ENCODE measurements at regions not wholly inside any gene's neighbourhood (a gene's known extent, or its start where the extent isn't known, plus 50 kb on each side); places are given as distances from the start of the nearest gene placed in this dataset.

- TF ChIP-seq KLF9 (tag by site-specific recombination; IDR thresholded peaks at IDR 0.05; ENCODE audit: low read depth) (no peak), ZNF624 (tag by site-specific recombination; IDR thresholded peaks at IDR 0.05) (no peak)
Measured at GRCh38 chr14:48936362-48936761, 649.8 kb downstream of the RPS29 start (continued).

GRCh38 chr14:48925184-48925583, 661.0 kb downstream of the RPS29 start:
- H3K36me3 ChIP-seq (ENCODE audit: control insufficient read depth in 2 of 2, insufficient read depth in 1 of 2, low read length in 2 of 2): no peaks in the 10 kb centered on the region
- no peak overlapping the region for H3K27ac ChIP-seq (ENCODE audit: extremely low read depth, low read depth, low read length)
- H3K9me3 ChIP-seq (ENCODE audit: control insufficient read depth, insufficient read depth, low read depth, low read length): no peaks in the 10 kb centered on the region
- CTCF ChIA-PET: no interaction called here
- H3K4me3 ChIP-seq (ENCODE audit: low read depth, low read length): no peak overlapping the region
- TF ChIP-seq ZNF366 (tag by site-specific recombination; conservative IDR thresholded peaks at IDR 0.05) (no peak), ZNF621 (tag by site-specific recombination; IDR thresholded peaks at IDR 0.05) (no peak), ZNF76 (tag by site-specific recombination; IDR thresholded peaks at IDR 0.05; ENCODE audit: borderline replicate concordance, low read depth) (no peak), BCL6B (tag by site-specific recombination; IDR thresholded peaks at IDR 0.05) (no peak), ZNF639 (tag by site-specific recombination; IDR thresholded peaks at IDR 0.05) (no peak), ZNF624 (tag by site-specific recombination; IDR thresholded peaks at IDR 0.05) (no peak), ZNF19 (tag by site-specific recombination; IDR thresholded peaks at IDR 0.05; ENCODE audit: low read depth) (no peak), ZNF585B (tag by site-specific recombination; IDR thresholded peaks at IDR 0.05) (no peak), ZNF658 (tag by site-specific recombination; IDR thresholded peaks at IDR 0.05) (no peak), ZNF132 (tag by site-specific recombination; IDR thresholded peaks at IDR 0.05; ENCODE audit: borderline replicate concordance) (no peak), SP7 (tag by site-specific recombination; IDR thresholded peaks at IDR 0.05) (no peak), OSR2 (tag by site-specific recombination; IDR thresholded peaks at IDR 0.05) (no peak)
- TF ChIP-seq, protein P1, sequence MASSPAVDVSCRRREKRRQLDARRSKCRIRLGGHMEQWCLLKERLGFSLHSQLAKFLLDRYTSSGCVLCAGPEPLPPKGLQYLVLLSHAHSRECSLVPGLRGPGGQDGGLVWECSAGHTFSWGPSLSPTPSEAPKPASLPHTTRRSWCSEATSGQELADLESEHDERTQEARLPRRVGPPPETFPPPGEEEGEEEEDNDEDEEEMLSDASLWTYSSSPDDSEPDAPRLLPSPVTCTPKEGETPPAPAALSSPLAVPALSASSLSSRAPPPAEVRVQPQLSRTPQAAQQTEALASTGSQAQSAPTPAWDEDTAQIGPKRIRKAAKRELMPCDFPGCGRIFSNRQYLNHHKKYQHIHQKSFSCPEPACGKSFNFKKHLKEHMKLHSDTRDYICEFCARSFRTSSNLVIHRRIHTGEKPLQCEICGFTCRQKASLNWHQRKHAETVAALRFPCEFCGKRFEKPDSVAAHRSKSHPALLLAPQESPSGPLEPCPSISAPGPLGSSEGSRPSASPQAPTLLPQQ (tag by site-specific recombination; IDR thresholded peaks at IDR 0.05): no peak
- POLR2A ChIA-PET: no interaction called here
- H3K4me1 ChIP-seq (ENCODE audit: control insufficient read depth, insufficient read depth, low read length): no peaks in the 10 kb centered on the region

DNA sequence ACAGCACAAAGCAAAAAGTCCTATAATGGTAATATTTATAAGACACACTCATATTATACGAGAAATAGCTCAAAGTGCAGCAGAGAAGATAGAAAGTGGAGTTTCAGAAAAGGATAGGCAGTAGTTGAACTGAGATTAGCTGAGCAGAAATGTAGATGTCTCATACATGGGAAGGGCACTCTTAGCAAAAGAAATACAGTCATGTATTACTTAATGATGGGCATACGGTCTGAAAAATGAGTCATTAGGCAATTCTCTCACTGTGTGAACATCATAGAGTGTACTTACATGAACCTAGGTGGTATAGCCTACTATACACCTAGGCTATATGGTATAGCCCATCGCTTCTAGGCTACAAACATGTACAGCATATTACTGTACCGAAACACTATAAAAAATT, 671.3 kb downstream of the RPS29 start:
- TF ChIP-seq ZNF473 (tag by site-specific recombination; IDR thresholded peaks at IDR 0.05) (no peak), ZNF785 (tag by site-specific recombination; IDR thresholded peaks at IDR 0.05) (no peak), ZNF658 (tag by site-specific recombination; IDR thresholded peaks at IDR 0.05) (no peak), ZNF133 (tag by site-specific recombination; IDR thresholded peaks at IDR 0.05) (no peak), ZNF623 (tag by site-specific recombination; IDR thresholded peaks at IDR 0.05) (no peak)
- TF ChIP-seq, protein P2, sequence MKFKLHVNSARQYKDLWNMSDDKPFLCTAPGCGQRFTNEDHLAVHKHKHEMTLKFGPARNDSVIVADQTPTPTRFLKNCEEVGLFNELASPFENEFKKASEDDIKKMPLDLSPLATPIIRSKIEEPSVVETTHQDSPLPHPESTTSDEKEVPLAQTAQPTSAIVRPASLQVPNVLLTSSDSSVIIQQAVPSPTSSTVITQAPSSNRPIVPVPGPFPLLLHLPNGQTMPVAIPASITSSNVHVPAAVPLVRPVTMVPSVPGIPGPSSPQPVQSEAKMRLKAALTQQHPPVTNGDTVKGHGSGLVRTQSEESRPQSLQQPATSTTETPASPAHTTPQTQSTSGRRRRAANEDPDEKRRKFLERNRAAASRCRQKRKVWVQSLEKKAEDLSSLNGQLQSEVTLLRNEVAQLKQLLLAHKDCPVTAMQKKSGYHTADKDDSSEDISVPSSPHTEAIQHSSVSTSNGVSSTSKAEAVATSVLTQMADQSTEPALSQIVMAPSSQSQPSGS (tag by site-specific recombination; IDR thresholded peaks at IDR 0.05; ENCODE audit: low read depth): no peak
- POLR2A ChIA-PET: no interaction called here
- Histone ChIP-seq H3K9me3 (ENCODE audit: control insufficient read depth, insufficient read depth, low read depth, low read length) (no peaks in the 10 kb centered on the region), H3K27ac (ENCODE audit: extremely low read depth, low read depth, low read length) (no peak overlapping the region), H3K36me3 (ENCODE audit: control insufficient read depth in 2 of 2, insufficient read depth in 1 of 2, low read length in 2 of 2) (no peaks in the 10 kb centered on the region), H3K4me1 (ENCODE audit: control insufficient read depth, insufficient read depth, low read length) (no peaks in the 10 kb centered on the region), H3K4me3 (ENCODE audit: low read depth, low read length) (no peak overlapping the region)
- CTCF ChIA-PET: no interaction called here
